ENCODE measurements at regions not wholly inside any gene's neighbourhood (a gene's known extent, or its start where the extent isn't known, plus 50 kb on each side); places are given as distances from the start of the nearest gene placed in this dataset.
"Not testable (repeated sequence)": the region's sequence is repeated elsewhere in the genome, so short reads cannot be mapped to it uniquely, and the experiment has no call there.

DNA sequence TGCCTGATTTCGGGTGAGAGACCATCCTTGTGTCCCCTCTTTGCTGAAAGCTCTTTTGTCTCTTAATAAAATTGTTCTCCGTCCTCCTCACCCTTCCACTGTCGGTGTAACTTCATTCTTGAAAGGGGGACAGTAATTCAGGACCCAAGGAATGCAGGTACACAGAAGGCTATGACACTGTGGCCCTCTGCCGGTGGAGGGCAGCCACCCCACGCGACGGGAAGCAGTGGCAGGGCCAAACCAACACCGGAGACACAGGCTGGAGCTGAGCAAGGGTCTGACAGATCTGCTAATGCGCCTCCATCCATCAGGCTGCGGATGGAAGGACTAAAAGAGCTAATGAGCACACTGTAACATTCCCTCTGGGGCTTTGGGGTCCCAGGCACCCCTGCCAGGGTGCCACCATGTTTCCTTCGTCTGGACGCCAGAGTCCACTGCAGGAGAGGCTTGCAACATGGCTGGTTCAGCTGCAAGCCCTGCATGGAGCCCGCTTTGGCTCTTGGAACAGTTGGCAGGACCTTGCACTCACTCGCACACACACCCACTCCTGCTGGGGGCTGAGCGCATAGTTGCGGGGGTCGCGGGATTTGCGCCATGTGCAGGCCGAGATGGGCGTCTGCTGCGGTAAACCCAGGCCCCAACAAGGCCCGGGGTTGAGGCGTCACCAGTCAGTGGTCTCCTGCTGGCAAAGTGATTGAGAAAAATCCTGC, 544.1 kb upstream of the CDH7 start:
- TF ChIP-seq EZH2phosphoT487 (conservative IDR thresholded peaks at IDR 0.05; ENCODE audit: low read length): no peak
- TF ChIP-seq, protein P1, sequence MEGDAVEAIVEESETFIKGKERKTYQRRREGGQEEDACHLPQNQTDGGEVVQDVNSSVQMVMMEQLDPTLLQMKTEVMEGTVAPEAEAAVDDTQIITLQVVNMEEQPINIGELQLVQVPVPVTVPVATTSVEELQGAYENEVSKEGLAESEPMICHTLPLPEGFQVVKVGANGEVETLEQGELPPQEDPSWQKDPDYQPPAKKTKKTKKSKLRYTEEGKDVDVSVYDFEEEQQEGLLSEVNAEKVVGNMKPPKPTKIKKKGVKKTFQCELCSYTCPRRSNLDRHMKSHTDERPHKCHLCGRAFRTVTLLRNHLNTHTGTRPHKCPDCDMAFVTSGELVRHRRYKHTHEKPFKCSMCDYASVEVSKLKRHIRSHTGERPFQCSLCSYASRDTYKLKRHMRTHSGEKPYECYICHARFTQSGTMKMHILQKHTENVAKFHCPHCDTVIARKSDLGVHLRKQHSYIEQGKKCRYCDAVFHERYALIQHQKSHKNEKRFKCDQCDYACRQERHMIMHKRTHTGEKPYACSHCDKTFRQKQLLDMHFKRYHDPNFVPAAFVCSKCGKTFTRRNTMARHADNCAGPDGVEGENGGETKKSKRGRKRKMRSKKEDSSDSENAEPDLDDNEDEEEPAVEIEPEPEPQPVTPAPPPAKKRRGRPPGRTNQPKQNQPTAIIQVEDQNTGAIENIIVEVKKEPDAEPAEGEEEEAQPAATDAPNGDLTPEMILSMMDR (IDR thresholded peaks at IDR 0.05; ENCODE audit: insufficient read depth, low read length, poor library complexity, severe bottlenecking): no peak
- H3K9me3 ChIP-seq (ENCODE audit: insufficient read depth, low read length): no peaks in the 10 kb centered on the region
- no peaks in the 10 kb centered on the region for H3F3A ChIP-seq (ENCODE audit: insufficient read depth)
- no peaks in the 10 kb centered on the region for H3K79me2 ChIP-seq (ENCODE audit: insufficient read depth, low read length)
- no peaks in the 10 kb centered on the region for H3K9me2 ChIP-seq (replicated peaks; ENCODE audit: insufficient read depth, low read length)
- H3K36me3 ChIP-seq (ENCODE audit: low read length): no peaks in the 10 kb centered on the region
- H3K4me3 ChIP-seq (ENCODE audit: insufficient read depth, low read length, poor library complexity, severe bottlenecking): no peak overlapping the region
- no peak overlapping the region for H3K4me2 ChIP-seq (ENCODE audit: low read depth, low read length, poor library complexity, severe bottlenecking)
- H3K27me3 ChIP-seq (ENCODE audit: low read length): no peaks in the 10 kb centered on the region
- no peaks in the 10 kb centered on the region for H4K20me1 ChIP-seq (ENCODE audit: low read depth, low read length)
- no peak overlapping the region for H3K27ac ChIP-seq (ENCODE audit: low read depth, low read length)
- H3K9ac ChIP-seq (ENCODE audit: low read length): no peak overlapping the region
- no peak overlapping the region for H2AFZ ChIP-seq (ENCODE audit: low read depth, low read length, severe bottlenecking)

DNA sequence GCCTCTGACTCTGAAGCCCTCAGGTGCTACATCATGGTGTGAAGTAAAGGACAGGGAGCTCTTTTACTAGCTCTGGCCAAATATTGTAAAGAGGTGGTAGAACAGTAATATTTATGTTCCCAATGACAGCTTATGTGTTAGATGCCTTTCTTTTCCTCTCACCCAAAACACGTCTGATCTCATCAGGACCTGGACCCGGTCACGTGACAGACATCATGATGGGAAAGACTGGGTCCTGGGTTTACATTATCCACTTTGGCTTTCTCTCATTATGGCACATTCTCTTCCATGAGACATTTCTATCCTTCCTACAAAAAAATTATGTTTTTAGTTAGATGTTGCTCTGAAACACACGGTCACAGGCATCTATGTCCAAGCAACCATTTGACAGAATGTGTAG, 548.7 kb upstream of the CDH7 start:
- no peaks in the 10 kb centered on the region for H3K79me2 ChIP-seq (ENCODE audit: insufficient read depth, low read length)
- H2AFZ ChIP-seq (ENCODE audit: low read depth, low read length, severe bottlenecking): no peak overlapping the region
- no peak overlapping the region for H3K4me3 ChIP-seq (ENCODE audit: insufficient read depth, low read length, poor library complexity, severe bottlenecking)
- no peaks in the 10 kb centered on the region for H3F3A ChIP-seq (ENCODE audit: insufficient read depth)
- H3K9ac ChIP-seq (ENCODE audit: low read length): no peak overlapping the region
- no peaks in the 10 kb centered on the region for H3K9me2 ChIP-seq (replicated peaks; ENCODE audit: insufficient read depth, low read length)
- no peak overlapping the region for H3K4me2 ChIP-seq (ENCODE audit: low read depth, low read length, poor library complexity, severe bottlenecking)
- no peak overlapping the region for H3K27ac ChIP-seq (ENCODE audit: low read depth, low read length)
- no peaks in the 10 kb centered on the region for H3K9me3 ChIP-seq (ENCODE audit: insufficient read depth, low read length)
- TF ChIP-seq EZH2phosphoT487 (conservative IDR thresholded peaks at IDR 0.05; ENCODE audit: low read length): no peak
- TF ChIP-seq, protein P1 (IDR thresholded peaks at IDR 0.05; ENCODE audit: insufficient read depth, low read length, poor library complexity, severe bottlenecking): no peak
- no peaks in the 10 kb centered on the region for H4K20me1 ChIP-seq (ENCODE audit: low read depth, low read length)
- no peaks in the 10 kb centered on the region for H3K27me3 ChIP-seq (ENCODE audit: low read length)
- no peaks in the 10 kb centered on the region for H3K36me3 ChIP-seq (ENCODE audit: low read length)

DNA sequence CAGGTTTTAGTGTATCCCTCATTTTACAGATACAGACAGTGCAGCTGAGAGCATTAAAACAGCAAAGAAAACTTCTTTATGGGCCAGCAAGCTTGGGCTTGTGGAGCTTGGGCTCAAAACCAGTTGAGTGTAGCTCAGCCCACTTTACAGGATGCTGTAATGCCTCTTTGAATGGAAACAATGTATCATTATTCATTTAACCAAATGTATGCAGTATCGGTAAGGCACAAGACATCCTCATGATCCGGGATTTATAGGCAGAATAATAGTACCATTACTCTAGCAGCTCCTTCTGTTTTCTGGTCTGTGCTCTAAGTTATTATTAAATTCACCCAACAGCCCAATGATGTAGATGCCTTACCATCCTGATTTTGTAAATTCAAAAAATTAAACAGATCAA, 575.1 kb upstream of the CDH7 start:
- TF ChIP-seq, protein P1 (IDR thresholded peaks at IDR 0.05; ENCODE audit: insufficient read depth, low read length, poor library complexity, severe bottlenecking): no peak
- no peak for TF ChIP-seq EZH2phosphoT487 (conservative IDR thresholded peaks at IDR 0.05; ENCODE audit: low read length)
- H3K9me3 ChIP-seq (ENCODE audit: insufficient read depth, low read length): no peaks in the 10 kb centered on the region

DNA sequence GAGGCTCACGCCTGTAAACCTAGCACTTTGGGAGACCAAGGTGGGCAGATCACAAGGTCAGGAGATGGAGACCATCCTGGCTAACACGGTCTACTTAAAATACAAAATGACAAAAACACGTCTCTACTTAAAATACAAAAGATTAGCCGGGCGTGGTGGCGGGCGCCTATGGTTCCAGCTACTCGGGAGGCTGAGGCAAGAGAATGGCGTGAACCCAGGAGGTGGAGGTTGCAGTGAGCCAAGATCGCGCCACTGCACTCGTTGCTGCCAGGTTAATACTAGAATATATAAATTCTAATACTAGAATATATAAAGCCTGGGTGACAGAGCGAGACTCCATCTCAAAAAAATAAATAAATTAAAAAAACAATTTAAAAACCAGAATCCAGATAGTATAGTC, 588.7 kb upstream of the CDH7 start:
- H3F3A ChIP-seq (ENCODE audit: insufficient read depth); H4K20me1 ChIP-seq (ENCODE audit: low read depth, low read length); H3K9me2 ChIP-seq (replicated peaks; ENCODE audit: insufficient read depth, low read length); H3K27ac ChIP-seq (ENCODE audit: low read depth, low read length); H3K4me2 ChIP-seq (ENCODE audit: low read depth, low read length, poor library complexity, severe bottlenecking); H3K27me3 ChIP-seq (ENCODE audit: low read length); H3K9me3 ChIP-seq (ENCODE audit: insufficient read depth, low read length); H3K4me3 ChIP-seq (ENCODE audit: insufficient read depth, low read length, poor library complexity, severe bottlenecking); H3K36me3 ChIP-seq (ENCODE audit: low read length); H3K79me2 ChIP-seq (ENCODE audit: insufficient read depth, low read length); H3K9ac ChIP-seq (ENCODE audit: low read length); H2AFZ ChIP-seq (ENCODE audit: low read depth, low read length, severe bottlenecking): not testable (repeated sequence)

More for the DNA sequence above, 575.1 kb upstream of the CDH7 start:
- Histone ChIP-seq H3K4me3 (ENCODE audit: insufficient read depth, low read length, poor library complexity, severe bottlenecking) (no peak overlapping the region), H4K20me1 (ENCODE audit: low read depth, low read length) (no peaks in the 10 kb centered on the region), H3K36me3 (ENCODE audit: low read length) (no peaks in the 10 kb centered on the region), H3F3A (ENCODE audit: insufficient read depth) (no peaks in the 10 kb centered on the region), H3K4me2 (ENCODE audit: low read depth, low read length, poor library complexity, severe bottlenecking) (no peak overlapping the region), H3K9ac (ENCODE audit: low read length) (no peak overlapping the region), H3K27me3 (ENCODE audit: low read length) (no peaks in the 10 kb centered on the region), H3K79me2 (ENCODE audit: insufficient read depth, low read length) (no peaks in the 10 kb centered on the region), H3K9me2 (replicated peaks; ENCODE audit: insufficient read depth, low read length) (no peaks in the 10 kb centered on the region), H2AFZ (ENCODE audit: low read depth, low read length, severe bottlenecking) (no peak overlapping the region), H3K27ac (ENCODE audit: low read depth, low read length) (no peak overlapping the region)

All from SU-DHL-6 (cell line).